ENCODE measurements at regions not wholly inside any gene's neighbourhood (a gene's known extent, or its start where the extent isn't known, plus 50 kb on each side); places are given as distances from the start of the nearest gene placed in this dataset.

- TF ChIP-seq ZBTB40 (IDR thresholded peaks at IDR 0.05), result no peak
- no peak for TF ChIP-seq ZBTB40 (CRISPR knock-in tag; IDR thresholded peaks at IDR 0.05)
- no peak for TF ChIP-seq ZC3H4 (CRISPR knock-in tag; IDR thresholded peaks at IDR 0.05; ENCODE audit: borderline replicate concordance)
- TF ChIP-seq HOXD1 (CRISPR knock-in tag; IDR thresholded peaks at IDR 0.05), result no peak
- TF ChIP-seq ZNF124 (CRISPR knock-in tag; IDR thresholded peaks at IDR 0.05), result no peak
- no peak for TF ChIP-seq ZNF512 (CRISPR knock-in tag; IDR thresholded peaks at IDR 0.05)
- no peak for TF ChIP-seq FUBP1 (CRISPR knock-in tag; IDR thresholded peaks at IDR 0.05; ENCODE audit: borderline replicate concordance)
- TF ChIP-seq ZNF280D (CRISPR knock-in tag; IDR thresholded peaks at IDR 0.05), result no peak
These were observed 183.9 kb upstream of the TSHZ3 start (continued) for GRCh38 chr19:31533114-31533513.

Data from HepG2 (cell line).